Upper lobe of left lung (tissue), 4 donors: ENCODE measurements at regions not wholly inside any gene's neighbourhood (a gene's known extent, or its start where the extent isn't known, plus 50 kb on each side); places are given as distances from the start of the nearest gene placed in this dataset.

ENCODE experiments used
- EP300 ChIP-seq, 4 donors: sonication (generic); formaldehyde crosslinking; IDR thresholded peaks; one replicate each; pipeline ENCODE4 v1.5.1; 2017; ENCODE audit warnings: antibody characterized with exemption in 4 of 4, control low read depth in 2 of 4
- POLR2A ChIP-seq, 4 donors: fragments of 450-650 bp; IDR thresholded peaks; one replicate each; pipeline ENCODE4 v1.5.1; 2016 to 2017; ENCODE audit warnings: antibody characterized with exemption in 4 of 4, mild to moderate bottlenecking in 2 of 4
- POLR2AphosphoS5 ChIP-seq, 2 donors: sonication (generic); formaldehyde crosslinking; IDR thresholded peaks; one replicate each; pipeline ENCODE4 v1.5.1; 2017; ENCODE audit warnings: antibody characterized with exemption in 2 of 2
- TF ChIP-seq, protein P1 (sequence below), 6 experiments: fragments of 450-650 bp in 4 of 6; fragments of 200-600 bp in 2 of 6; sonication (generic) in 2 of 6; IDR thresholded peaks; one replicate each; pipeline ENCODE4 v1.5.1; 2016 to 2019; ENCODE audit warnings: antibody characterized with exemption in 6 of 6

DNA sequence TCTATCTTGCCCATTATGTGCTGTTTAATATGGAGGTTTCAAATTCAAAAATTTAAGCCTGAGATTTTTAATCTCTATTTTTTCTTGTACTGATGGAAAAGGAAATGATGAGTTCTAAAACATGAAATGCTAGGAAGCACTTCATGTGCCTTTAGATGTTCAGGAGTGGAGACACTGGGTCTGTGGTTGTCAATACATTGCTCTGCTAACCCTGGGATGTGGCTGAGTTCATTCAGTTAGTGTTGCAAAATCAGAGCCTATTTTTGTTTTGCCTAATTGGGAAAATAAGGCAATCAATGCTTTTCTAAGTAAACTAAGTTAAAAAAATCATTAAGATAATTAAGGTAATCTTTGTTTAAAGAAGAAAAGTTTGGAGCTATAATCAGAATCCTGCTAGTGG lies 83.1 kb downstream of the DIPK2A start:
- TF ChIP-seq, protein P1, sequence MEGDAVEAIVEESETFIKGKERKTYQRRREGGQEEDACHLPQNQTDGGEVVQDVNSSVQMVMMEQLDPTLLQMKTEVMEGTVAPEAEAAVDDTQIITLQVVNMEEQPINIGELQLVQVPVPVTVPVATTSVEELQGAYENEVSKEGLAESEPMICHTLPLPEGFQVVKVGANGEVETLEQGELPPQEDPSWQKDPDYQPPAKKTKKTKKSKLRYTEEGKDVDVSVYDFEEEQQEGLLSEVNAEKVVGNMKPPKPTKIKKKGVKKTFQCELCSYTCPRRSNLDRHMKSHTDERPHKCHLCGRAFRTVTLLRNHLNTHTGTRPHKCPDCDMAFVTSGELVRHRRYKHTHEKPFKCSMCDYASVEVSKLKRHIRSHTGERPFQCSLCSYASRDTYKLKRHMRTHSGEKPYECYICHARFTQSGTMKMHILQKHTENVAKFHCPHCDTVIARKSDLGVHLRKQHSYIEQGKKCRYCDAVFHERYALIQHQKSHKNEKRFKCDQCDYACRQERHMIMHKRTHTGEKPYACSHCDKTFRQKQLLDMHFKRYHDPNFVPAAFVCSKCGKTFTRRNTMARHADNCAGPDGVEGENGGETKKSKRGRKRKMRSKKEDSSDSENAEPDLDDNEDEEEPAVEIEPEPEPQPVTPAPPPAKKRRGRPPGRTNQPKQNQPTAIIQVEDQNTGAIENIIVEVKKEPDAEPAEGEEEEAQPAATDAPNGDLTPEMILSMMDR (IDR thresholded peaks at IDR 0.05) = no peak
- no peak for TF ChIP-seq POLR2A (IDR thresholded peaks at IDR 0.05)
- TF ChIP-seq EP300 (IDR thresholded peaks at IDR 0.05) = no peak
- TF ChIP-seq POLR2AphosphoS5 (IDR thresholded peaks at IDR 0.05) = no peak
